ENCODE measurements at regions not wholly inside any gene's neighbourhood (a gene's known extent, or its start where the extent isn't known, plus 50 kb on each side); places are given as distances from the start of the nearest gene placed in this dataset.

DNA sequence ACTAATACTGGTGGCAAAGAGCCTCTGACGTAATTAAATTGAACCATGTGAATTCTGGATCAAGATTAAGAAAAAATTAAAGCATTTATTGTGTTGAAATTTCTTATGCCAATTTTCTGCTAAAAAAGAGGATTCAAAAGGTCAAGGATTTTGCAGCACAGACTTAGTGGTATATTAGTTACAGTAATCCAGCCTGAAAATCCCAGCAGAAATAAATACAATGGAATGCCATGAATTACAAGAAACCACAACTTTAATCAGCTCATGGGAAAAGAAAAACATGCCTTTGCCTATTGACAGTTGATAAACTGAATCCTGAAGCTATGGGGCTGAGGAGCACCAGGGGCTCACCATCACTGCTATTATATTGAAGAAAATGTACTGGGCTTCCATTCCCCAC is 114.8 kb upstream of the SATB2 start:
- POLR2A ChIA-PET, result no interaction called here
- CTCF ChIA-PET, result interaction anchor here (1.5 kb wide), 1 partner anchor 24 kb away, joined by 12 read pairs; no protein-coding TSS in a partner anchor
- TF ChIP-seq, protein P1, sequence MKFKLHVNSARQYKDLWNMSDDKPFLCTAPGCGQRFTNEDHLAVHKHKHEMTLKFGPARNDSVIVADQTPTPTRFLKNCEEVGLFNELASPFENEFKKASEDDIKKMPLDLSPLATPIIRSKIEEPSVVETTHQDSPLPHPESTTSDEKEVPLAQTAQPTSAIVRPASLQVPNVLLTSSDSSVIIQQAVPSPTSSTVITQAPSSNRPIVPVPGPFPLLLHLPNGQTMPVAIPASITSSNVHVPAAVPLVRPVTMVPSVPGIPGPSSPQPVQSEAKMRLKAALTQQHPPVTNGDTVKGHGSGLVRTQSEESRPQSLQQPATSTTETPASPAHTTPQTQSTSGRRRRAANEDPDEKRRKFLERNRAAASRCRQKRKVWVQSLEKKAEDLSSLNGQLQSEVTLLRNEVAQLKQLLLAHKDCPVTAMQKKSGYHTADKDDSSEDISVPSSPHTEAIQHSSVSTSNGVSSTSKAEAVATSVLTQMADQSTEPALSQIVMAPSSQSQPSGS (tag by site-specific recombination; IDR thresholded peaks at IDR 0.05; ENCODE audit: low read depth), result no peak
- TF ChIP-seq ZNF266 (tag by site-specific recombination; IDR thresholded peaks at IDR 0.05; ENCODE audit: low read depth) (no peak), ZSCAN23 (tag by site-specific recombination; IDR thresholded peaks at IDR 0.05) (no peak)
- Histone ChIP-seq H3K4me1 (ENCODE audit: control insufficient read depth, insufficient read depth, low read length) (no peaks in the 10 kb centered on the region; the same call in 1 of the 2 replicates), H3K4me3 (ENCODE audit: low read depth, low read length) (no peak overlapping the region), H3K27ac (ENCODE audit: extremely low read depth, low read depth, low read length) (no peak overlapping the region), H3K9me3 (ENCODE audit: control insufficient read depth, insufficient read depth, low read depth, low read length) (no peaks in the 10 kb centered on the region), H3K36me3 (ENCODE audit: control insufficient read depth in 2 of 2, insufficient read depth in 1 of 2, low read length in 2 of 2) (no peaks in the 10 kb centered on the region)

DNA sequence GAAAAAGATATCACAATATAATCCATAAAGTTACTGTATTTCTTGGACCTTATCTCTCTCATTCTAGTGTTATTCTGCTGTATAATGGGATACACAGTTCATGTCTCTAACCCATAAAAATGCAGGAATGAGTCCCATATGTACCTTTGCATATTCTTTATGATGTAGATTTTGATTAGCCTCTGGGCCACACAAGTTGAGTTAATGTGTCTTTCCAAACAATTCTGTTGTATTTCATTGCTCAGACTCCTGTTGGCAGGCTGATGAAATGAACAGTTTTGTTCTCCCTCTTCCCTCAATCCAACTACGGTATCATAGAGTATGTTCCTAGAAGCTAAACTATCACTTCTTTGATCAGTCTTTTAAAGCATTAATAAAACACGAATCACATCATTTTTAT is 113.2 kb upstream of the SATB2 start:
- ChIA-PET CTCF (interaction anchor here (1.3 kb wide), 1 partner anchor 100 kb away, joined by 3 read pairs; no protein-coding TSS in a partner anchor), POLR2A (no interaction called here)
- Histone ChIP-seq H3K4me1 (ENCODE audit: control insufficient read depth, insufficient read depth, low read length) (no peaks in the 10 kb centered on the region; the same call in 1 of the 2 replicates), H3K27ac (ENCODE audit: extremely low read depth, low read depth, low read length) (no peak overlapping the region), H3K4me3 (ENCODE audit: low read depth, low read length) (no peak overlapping the region), H3K9me3 (ENCODE audit: control insufficient read depth, insufficient read depth, low read depth, low read length) (no peaks in the 10 kb centered on the region), H3K36me3 (ENCODE audit: control insufficient read depth in 2 of 2, insufficient read depth in 1 of 2, low read length in 2 of 2) (no peaks in the 10 kb centered on the region)
- TF ChIP-seq ZNF37A (tag by site-specific recombination; IDR thresholded peaks at IDR 0.05) (no peak), ZFHX2 (tag by site-specific recombination; conservative IDR thresholded peaks at IDR 0.05) (no peak), ZNF302 (tag by site-specific recombination; IDR thresholded peaks at IDR 0.05; ENCODE audit: low read depth) (no peak), REPIN1 (tag by site-specific recombination; IDR thresholded peaks at IDR 0.05; ENCODE audit: low read depth) (no peak), ZNF76 (tag by site-specific recombination; IDR thresholded peaks at IDR 0.05; ENCODE audit: borderline replicate concordance, low read depth) (no peak), ZNF404 (tag by site-specific recombination; IDR thresholded peaks at IDR 0.05) (no peak), ZNF324 (tag by site-specific recombination; IDR thresholded peaks at IDR 0.05) (no peak), ZNF561 (tag by site-specific recombination; IDR thresholded peaks at IDR 0.05; ENCODE audit: borderline replicate concordance) (no peak), ZNF510 (tag by site-specific recombination; IDR thresholded peaks at IDR 0.05; ENCODE audit: insufficient replicate concordance) (no peak), ZNF391 (tag by site-specific recombination; IDR thresholded peaks at IDR 0.05; ENCODE audit: borderline replicate concordance, low read depth) (no peak), ZNF623 (tag by site-specific recombination; IDR thresholded peaks at IDR 0.05) (no peak), ZIC2 (tag by site-specific recombination; IDR thresholded peaks at IDR 0.05) (no peak), FEZF1 (tag by site-specific recombination; IDR thresholded peaks at IDR 0.05) (no peak), ZNF2 (tag by site-specific recombination; IDR thresholded peaks at IDR 0.05) (no peak), ZNF221 (tag by site-specific recombination; IDR thresholded peaks at IDR 0.05; ENCODE audit: borderline replicate concordance) (no peak)
- TF ChIP-seq, protein P2, sequence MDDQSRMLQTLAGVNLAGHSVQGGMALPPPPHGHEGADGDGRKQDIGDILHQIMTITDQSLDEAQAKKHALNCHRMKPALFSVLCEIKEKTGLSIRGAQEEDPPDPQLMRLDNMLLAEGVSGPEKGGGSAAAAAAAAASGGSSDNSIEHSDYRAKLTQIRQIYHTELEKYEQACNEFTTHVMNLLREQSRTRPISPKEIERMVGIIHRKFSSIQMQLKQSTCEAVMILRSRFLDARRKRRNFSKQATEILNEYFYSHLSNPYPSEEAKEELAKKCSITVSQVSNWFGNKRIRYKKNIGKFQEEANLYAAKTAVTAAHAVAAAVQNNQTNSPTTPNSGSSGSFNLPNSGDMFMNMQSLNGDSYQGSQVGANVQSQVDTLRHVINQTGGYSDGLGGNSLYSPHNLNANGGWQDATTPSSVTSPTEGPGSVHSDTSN (CRISPR knock-in tag; IDR thresholded peaks at IDR 0.05), result no peak
- TF ChIP-seq, protein P3, sequence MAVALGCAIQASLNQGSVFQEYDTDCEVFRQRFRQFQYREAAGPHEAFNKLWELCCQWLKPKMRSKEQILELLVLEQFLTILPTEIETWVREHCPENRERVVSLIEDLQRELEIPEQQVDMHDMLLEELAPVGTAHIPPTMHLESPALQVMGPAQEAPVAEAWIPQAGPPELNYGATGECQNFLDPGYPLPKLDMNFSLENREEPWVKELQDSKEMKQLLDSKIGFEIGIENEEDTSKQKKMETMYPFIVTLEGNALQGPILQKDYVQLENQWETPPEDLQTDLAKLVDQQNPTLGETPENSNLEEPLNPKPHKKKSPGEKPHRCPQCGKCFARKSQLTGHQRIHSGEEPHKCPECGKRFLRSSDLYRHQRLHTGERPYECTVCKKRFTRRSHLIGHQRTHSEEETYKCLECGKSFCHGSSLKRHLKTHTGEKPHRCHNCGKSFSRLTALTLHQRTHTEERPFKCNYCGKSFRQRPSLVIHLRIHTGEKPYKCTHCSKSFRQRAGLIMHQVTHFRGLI (tag by site-specific recombination; IDR thresholded peaks at IDR 0.05), result no peak
- TF ChIP-seq, protein P4, sequence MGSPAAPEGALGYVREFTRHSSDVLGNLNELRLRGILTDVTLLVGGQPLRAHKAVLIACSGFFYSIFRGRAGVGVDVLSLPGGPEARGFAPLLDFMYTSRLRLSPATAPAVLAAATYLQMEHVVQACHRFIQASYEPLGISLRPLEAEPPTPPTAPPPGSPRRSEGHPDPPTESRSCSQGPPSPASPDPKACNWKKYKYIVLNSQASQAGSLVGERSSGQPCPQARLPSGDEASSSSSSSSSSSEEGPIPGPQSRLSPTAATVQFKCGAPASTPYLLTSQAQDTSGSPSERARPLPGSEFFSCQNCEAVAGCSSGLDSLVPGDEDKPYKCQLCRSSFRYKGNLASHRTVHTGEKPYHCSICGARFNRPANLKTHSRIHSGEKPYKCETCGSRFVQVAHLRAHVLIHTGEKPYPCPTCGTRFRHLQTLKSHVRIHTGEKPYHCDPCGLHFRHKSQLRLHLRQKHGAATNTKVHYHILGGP (tag by site-specific recombination; IDR thresholded peaks at IDR 0.05), result no peak
- TF ChIP-seq, protein P5, sequence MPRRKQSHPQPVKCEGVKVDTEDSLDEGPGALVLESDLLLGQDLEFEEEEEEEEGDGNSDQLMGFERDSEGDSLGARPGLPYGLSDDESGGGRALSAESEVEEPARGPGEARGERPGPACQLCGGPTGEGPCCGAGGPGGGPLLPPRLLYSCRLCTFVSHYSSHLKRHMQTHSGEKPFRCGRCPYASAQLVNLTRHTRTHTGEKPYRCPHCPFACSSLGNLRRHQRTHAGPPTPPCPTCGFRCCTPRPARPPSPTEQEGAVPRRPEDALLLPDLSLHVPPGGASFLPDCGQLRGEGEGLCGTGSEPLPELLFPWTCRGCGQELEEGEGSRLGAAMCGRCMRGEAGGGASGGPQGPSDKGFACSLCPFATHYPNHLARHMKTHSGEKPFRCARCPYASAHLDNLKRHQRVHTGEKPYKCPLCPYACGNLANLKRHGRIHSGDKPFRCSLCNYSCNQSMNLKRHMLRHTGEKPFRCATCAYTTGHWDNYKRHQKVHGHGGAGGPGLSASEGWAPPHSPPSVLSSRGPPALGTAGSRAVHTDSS (tag by site-specific recombination; IDR thresholded peaks at IDR 0.05), result no peak

All from HEK293 (cell line).